Aorta (tissue), 5 donors: ENCODE measurements at regions not wholly inside any gene's neighbourhood (a gene's known extent, or its start where the extent isn't known, plus 50 kb on each side); places are given as distances from the start of the nearest gene placed in this dataset.
"Not testable (repeated sequence)": the region's sequence is repeated elsewhere in the genome, so short reads cannot be mapped to it uniquely, and the experiment has no call there.

Experiments
- ATAC-seq: fragments of 200-7000 bp; cut with Tn5 transposase; one replicate; pipeline ENCODE4 v1.9.1; 2022; ENCODE audit warnings: moderate library complexity; ENCODE audit not compliant: low FRiP score
- DNase-seq, 2 donors: peaks; one replicate each; pipeline ENCODE4 v3.0.0-alpha.2; 2020
- H3K27ac ChIP-seq, 2 donors: one replicate each; pipeline ENCODE4 v1.5.1; 2013; ENCODE audit warnings: low read length in 2 of 2, mild to moderate bottlenecking in 2 of 2, moderate library complexity in 2 of 2, control low read depth in 1 of 2, inconsistent platforms in 1 of 2, low read depth in 1 of 2
- H3K27me3 ChIP-seq, 2 donors: one replicate each; pipeline ENCODE4 v1.6.1; 2013; ENCODE audit warnings: control low read depth in 1 of 2, low read length in 1 of 2, mild to moderate bottlenecking in 1 of 2, moderate library complexity in 1 of 2; ENCODE audit not compliant: insufficient read depth in 2 of 2, control insufficient read depth in 1 of 2
- H3K36me3 ChIP-seq, 2 donors: one replicate each; pipeline ENCODE4 v1.6.1; 2013; ENCODE audit warnings: control low read depth in 1 of 2, low read length in 1 of 2, mild to moderate bottlenecking in 1 of 2; ENCODE audit not compliant: insufficient read depth in 2 of 2, control insufficient read depth in 1 of 2
- H3K4me1 ChIP-seq, 2 donors: one replicate each; pipeline ENCODE4 v1.6.1; 2013; ENCODE audit warnings: low read length in 2 of 2, control low read depth in 1 of 2, mild to moderate bottlenecking in 1 of 2, moderate library complexity in 1 of 2; ENCODE audit not compliant: insufficient read depth in 2 of 2, control insufficient read depth in 1 of 2
- H3K4me3 ChIP-seq, 2 donors: one replicate each; pipeline ENCODE4 v1.5.1; 2013; ENCODE audit warnings: low read length in 2 of 2, control low read depth in 1 of 2, mild to moderate bottlenecking in 1 of 2
- H3K9me3 ChIP-seq: one replicate; pipeline ENCODE4 v1.6.1; 2013; ENCODE audit warnings: mild to moderate bottlenecking, low read length; ENCODE audit not compliant: control insufficient read depth
- WGBS, 2 donors: extraction: QIAGEN DNeasy Blood & Tissue Kit; methylation state at CpG; one replicate each; pipeline ENCODE4 v1.1.7; 2013; 5-methylcytosine and 5-hydroxymethylcytosine counted together
- intact Hi-C, 2 donors: fragments of 100-400 bp; cut with DNase I; formaldehyde crosslinking; loops; one replicate each; pipeline versions ENCODE4 v1.14.2 to v1.15.0; 2022
- donor health status: healthy with polysubstance abuse.
- donor health status: Bipolar disorder and iron deficiency.
- donor health status: DM: no; HTN: no; CAD: no.
- donor health status: DM: no; HTN: no; CAD: no.
- donor health status: DM: yes; HTN: yes; CAD: no.

GRCh38 chr3:81871358-81872155 lies 110.1 kb upstream of the GBE1 start:
- DNase-seq (no peak), ATAC-seq (no peak)
- Histone ChIP-seq H3K27ac (no peak overlapping the region), H3K9me3 (no peaks in the 10 kb centered on the region), H3K4me3 (no peak overlapping the region), H3K36me3 (no peaks in the 10 kb centered on the region), H3K27me3 (no peaks in the 10 kb centered on the region), H3K4me1 (no peaks in the 10 kb centered on the region)
- intact Hi-C loops = no loop called here
- WGBS, 2 donors = 27 to 33% methylated on average over 3 of the region's 3 CpGs

GRCh38 chr3:81869382-81869781 lies 107.9 kb upstream of the GBE1 start:
- H3K4me3 ChIP-seq = no peak overlapping the region
- ATAC-seq (no peak), DNase-seq (no peak)
- no peaks in the 10 kb centered on the region for H3K4me1 ChIP-seq
- H3K36me3 ChIP-seq = no peaks in the 10 kb centered on the region
- 13 to 19% methylated on average over 1 of the region's 1 CpG for WGBS, 2 donors
- no peaks in the 10 kb centered on the region for H3K27me3 ChIP-seq
- intact Hi-C loops = no loop called here
- H3K27ac ChIP-seq = no peak overlapping the region
- H3K9me3 ChIP-seq = no peaks in the 10 kb centered on the region

- Histone ChIP-seq H3K27me3 (no peaks in the 10 kb centered on the region), H3K4me1 (no peaks in the 10 kb centered on the region), H3K36me3 (no peaks in the 10 kb centered on the region), H3K27ac (no peak overlapping the region), H3K4me3 (no peak overlapping the region), H3K9me3 (no peaks in the 10 kb centered on the region)
- ATAC-seq (no peak), DNase-seq (no peak)
- WGBS, 2 donors = 74 to 84% methylated on average over 1 of the region's 1 CpG
- intact Hi-C loops = no loop called here
Measured at GRCh38 chr3:81868597-81868996, 107.2 kb upstream of the GBE1 start.

- no peak for DNase-seq
- no peaks in the 10 kb centered on the region for H3K9me3 ChIP-seq
- H3K27me3 ChIP-seq = no peaks in the 10 kb centered on the region
- H3K36me3 ChIP-seq = no peaks in the 10 kb centered on the region
- H3K27ac ChIP-seq = no peak overlapping the region
- no peak overlapping the region for H3K4me3 ChIP-seq
- 51 to 57% methylated on average over 2 of the region's 2 CpGs for WGBS, 2 donors
- no peaks in the 10 kb centered on the region for H3K4me1 ChIP-seq
- intact Hi-C loops = no loop called here
- ATAC-seq = no peak
Measured at GRCh38 chr3:81867875-81868274, 106.4 kb upstream of the GBE1 start.

- ATAC-seq, H3K36me3 ChIP-seq, H3K9me3 ChIP-seq, DNase-seq, H3K27ac ChIP-seq, intact Hi-C loops, H3K4me3 ChIP-seq, H3K27me3 ChIP-seq, H3K4me1 ChIP-seq: not testable (repeated sequence)
- WGBS, 2 donors = 73 to 74% methylated on average over 5 of the region's 5 CpGs
Measured at GRCh38 chr3:81865164-81865563, 103.7 kb upstream of the GBE1 start.

- Histone ChIP-seq H3K4me3 (no peak overlapping the region), H3K9me3 (no peaks in the 10 kb centered on the region), H3K27ac (no peak overlapping the region), H3K27me3 (no peaks in the 10 kb centered on the region), H3K4me1 (no peaks in the 10 kb centered on the region), H3K36me3 (no peaks in the 10 kb centered on the region)
- intact Hi-C loops = no loop called here
- 42 to 52% methylated on average over 7 of the region's 7 CpGs for WGBS, 2 donors
- DNase-seq = no peak
- ATAC-seq = no peak
Measured at GRCh38 chr3:81864272-81864671, 102.8 kb upstream of the GBE1 start.

- H3K4me3 ChIP-seq = no peak overlapping the region
Measured at GRCh38 chr3:81863756-81864155, 102.3 kb upstream of the GBE1 start.

GRCh38 chr3:81861593-81861992 lies 100.1 kb upstream of the GBE1 start:
- Histone ChIP-seq H3K4me3 (no peak overlapping the region), H3K9me3 (no peaks in the 10 kb centered on the region), H3K27me3 (no peaks in the 10 kb centered on the region), H3K27ac (no peak overlapping the region), H3K36me3 (no peaks in the 10 kb centered on the region), H3K4me1 (no peaks in the 10 kb centered on the region)
- DNase-seq (no peak), ATAC-seq (no peak)
- intact Hi-C loops = no loop called here
- WGBS, 2 donors = 76 to 86% methylated on average over 1 of the region's 1 CpG

More at GRCh38 chr3:81863756-81864155, 102.3 kb upstream of the GBE1 start:
- intact Hi-C loops = no loop called here
- no peaks in the 10 kb centered on the region for H3K9me3 ChIP-seq
- H3K27me3 ChIP-seq = no peaks in the 10 kb centered on the region
- DNase-seq = no peak
- H3K4me1 ChIP-seq = no peaks in the 10 kb centered on the region
- ATAC-seq = no peak
- 42 to 45% methylated on average over 4 of the region's 4 CpGs for WGBS, 2 donors
- H3K27ac ChIP-seq = no peak overlapping the region
- no peaks in the 10 kb centered on the region for H3K36me3 ChIP-seq

GRCh38 chr3:81859524-81859923 lies 98.1 kb upstream of the GBE1 start:
- DNase-seq = no peak
- WGBS, 2 donors = 97 to 98% methylated on average over 1 of the region's 1 CpG
- H3K9me3 ChIP-seq = no peaks in the 10 kb centered on the region

More at GRCh38 chr3:81859524-81859923, 98.1 kb upstream of the GBE1 start:
- H3K36me3 ChIP-seq = no peaks in the 10 kb centered on the region
- no peak overlapping the region for H3K4me3 ChIP-seq
- no peak for ATAC-seq
- H3K4me1 ChIP-seq = no peaks in the 10 kb centered on the region
- intact Hi-C loops = no loop called here
- no peaks in the 10 kb centered on the region for H3K27me3 ChIP-seq
- no peak overlapping the region for H3K27ac ChIP-seq
